ENCODE measurements at regions not wholly inside any gene's neighbourhood (a gene's known extent, or its start where the extent isn't known, plus 50 kb on each side); places are given as distances from the start of the nearest gene placed in this dataset.
"Not testable (repeated sequence)": the region's sequence is repeated elsewhere in the genome, so short reads cannot be mapped to it uniquely, and the experiment has no call there.

DNA sequence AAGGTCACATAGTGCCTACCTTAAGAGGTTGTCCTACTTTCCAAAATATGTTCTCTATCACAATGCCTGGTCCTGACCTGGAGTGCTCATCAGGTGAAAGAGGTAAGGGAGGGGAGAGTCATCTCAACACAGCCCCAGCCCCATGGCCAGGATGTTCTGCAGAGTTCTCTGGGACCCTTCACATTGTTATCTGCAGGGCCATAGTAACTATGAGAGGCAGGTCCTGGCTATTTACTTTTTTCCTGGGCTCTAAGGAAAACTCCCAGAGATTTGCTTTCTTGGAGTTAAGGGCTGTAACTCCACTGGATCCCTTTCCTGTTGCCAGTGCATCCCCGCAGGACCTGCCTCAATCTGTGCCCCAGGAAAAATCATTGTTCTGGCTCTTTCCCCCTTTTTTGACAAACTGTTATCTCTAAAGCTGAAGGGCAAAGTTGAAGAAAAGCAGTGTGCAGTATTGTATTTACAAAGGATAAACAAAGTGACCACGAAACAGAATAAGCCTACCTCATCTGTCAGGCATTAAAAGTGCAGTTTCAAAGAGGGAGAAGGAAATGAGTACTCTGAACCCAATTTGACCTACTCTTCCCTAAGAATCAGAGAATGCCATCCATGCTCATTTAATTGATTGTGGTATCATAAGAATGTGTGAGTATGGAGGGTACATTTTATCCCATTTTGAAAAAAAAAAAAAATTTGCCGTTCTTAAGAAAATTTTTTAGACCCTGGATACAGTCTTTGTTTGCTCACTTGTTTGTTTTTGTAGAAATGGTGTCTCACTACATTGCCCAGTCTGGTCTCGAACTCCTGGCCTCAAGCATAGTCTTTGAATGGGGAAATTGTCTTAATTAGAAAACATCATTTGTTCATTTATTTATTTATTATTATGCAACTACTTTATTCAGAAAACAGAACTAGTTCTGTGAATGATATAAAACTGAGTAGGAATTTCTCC is 149.6 kb downstream of the RHOU start:
- CTCF ChIA-PET: no interaction called here
- POLR2A ChIA-PET: no interaction called here
- no peak for TF ChIP-seq ARNT (IDR thresholded peaks at IDR 0.05)
- TF ChIP-seq NFRKB (IDR thresholded peaks at IDR 0.05): no peak
- no peak for TF ChIP-seq ZNF384 (IDR thresholded peaks at IDR 0.05)
- no peak for TF ChIP-seq FOXM1 (IDR thresholded peaks at IDR 0.05; ENCODE audit: borderline replicate concordance)
- no peak for TF ChIP-seq SUZ12 (IDR thresholded peaks at IDR 0.05)
- no peak for DNase-seq (ENCODE audit: extremely low spot score)

DNA sequence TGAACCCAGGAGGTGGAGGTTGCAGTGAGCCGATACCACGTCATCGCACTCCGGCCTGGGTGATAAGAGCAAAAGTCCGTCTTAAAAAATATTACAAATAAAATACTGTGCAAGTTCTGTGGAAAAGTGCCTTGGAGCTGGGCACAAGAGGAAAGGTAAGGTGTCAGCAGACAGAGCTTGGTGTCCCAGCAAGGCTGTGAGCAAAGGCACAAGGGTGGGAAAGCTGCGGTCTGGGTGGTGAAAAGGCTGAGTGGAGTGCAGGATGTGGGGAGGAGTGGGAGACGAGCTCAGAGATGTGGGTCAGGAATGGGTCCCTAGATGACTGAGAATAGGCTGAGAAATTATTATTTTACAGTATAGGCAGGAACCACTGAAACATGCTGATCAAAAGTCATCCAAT is 150.6 kb downstream of the RHOU start:
- ChIA-PET POLR2A (interaction anchor here (0.7 kb wide), 1 partner anchor 215 kb away, joined by 3 read pairs; no protein-coding TSS in a partner anchor), CTCF (interaction anchor here (0.7 kb wide), 1 partner anchor 13 kb away, joined by 3 read pairs; no protein-coding TSS in a partner anchor)
- no peak for DNase-seq (ENCODE audit: extremely low spot score)
- TF ChIP-seq FOXA1 (IDR thresholded peaks at IDR 0.05) (no peak), LEF1 (IDR thresholded peaks at IDR 0.05; ENCODE audit: borderline replicate concordance) (no peak), BHLHE40 (IDR thresholded peaks at IDR 0.05; ENCODE audit: borderline replicate concordance) (no peak), SUZ12 (IDR thresholded peaks at IDR 0.05) (no peak), ZNF384 (IDR thresholded peaks at IDR 0.05) (no peak), TARDBP (IDR thresholded peaks at IDR 0.05) (no peak), CTBP1 (IDR thresholded peaks at IDR 0.05; ENCODE audit: borderline replicate concordance) (no peak)

DNA sequence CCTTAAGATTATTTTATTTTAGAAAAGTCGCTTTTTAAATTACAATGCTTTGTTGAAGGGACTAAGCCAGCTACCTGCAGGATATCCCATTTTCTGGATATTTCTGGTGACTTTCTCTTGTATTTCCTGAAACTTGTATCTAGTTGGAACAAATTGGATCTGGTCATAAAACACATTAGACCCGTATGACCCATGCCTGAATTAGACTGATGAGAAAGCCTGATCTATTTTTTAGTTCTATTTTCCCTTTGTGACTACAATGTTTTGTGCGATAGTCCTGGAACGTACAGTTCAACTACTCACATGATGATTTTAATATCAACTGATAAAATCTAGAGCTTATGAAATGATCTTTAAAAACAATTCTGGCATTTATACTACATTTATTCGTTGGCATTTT is 151.8 kb downstream of the RHOU start:
- no peak for TF ChIP-seq LEF1 (IDR thresholded peaks at IDR 0.05; ENCODE audit: borderline replicate concordance)
- TF ChIP-seq ZNF384 (IDR thresholded peaks at IDR 0.05): no peak
- TF ChIP-seq, protein P1, sequence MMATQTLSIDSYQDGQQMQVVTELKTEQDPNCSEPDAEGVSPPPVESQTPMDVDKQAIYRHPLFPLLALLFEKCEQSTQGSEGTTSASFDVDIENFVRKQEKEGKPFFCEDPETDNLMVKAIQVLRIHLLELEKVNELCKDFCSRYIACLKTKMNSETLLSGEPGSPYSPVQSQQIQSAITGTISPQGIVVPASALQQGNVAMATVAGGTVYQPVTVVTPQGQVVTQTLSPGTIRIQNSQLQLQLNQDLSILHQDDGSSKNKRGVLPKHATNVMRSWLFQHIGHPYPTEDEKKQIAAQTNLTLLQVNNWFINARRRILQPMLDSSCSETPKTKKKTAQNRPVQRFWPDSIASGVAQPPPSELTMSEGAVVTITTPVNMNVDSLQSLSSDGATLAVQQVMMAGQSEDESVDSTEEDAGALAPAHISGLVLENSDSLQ (IDR thresholded peaks at IDR 0.05): no peak
- TF ChIP-seq ARNT (IDR thresholded peaks at IDR 0.05): no peak
- no peak for TF ChIP-seq FOXK2 (IDR thresholded peaks at IDR 0.05)
- TF ChIP-seq ELF4 (IDR thresholded peaks at IDR 0.05): no peak
- TF ChIP-seq TARDBP (IDR thresholded peaks at IDR 0.05): no peak
- CTCF ChIA-PET: interaction anchor here (1.0 to 1.3 kb wide), 2 partner anchors 9 to 22 kb away, joined by 3 read pairs; no protein-coding TSS in a partner anchor
- no peak for DNase-seq (ENCODE audit: extremely low spot score)
- POLR2A ChIA-PET: no interaction called here

DNA sequence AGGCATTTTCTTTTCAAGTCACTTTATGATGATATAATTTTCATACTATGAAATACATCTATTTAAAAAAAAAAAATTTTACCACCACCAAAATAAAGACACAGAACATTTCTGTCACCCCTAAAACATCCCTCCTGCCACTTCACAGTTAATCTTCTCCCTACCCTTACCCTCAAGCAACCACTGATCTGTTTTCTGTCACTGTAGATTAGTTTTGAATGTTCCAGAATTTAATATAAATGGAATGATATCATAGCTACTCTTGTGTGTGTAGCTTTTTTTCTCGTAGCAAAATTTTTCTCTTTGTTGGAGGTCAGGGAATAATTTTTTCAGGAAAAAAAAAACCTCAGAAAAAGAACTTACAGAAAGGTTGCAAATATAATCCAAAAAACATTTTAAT is 152.7 kb downstream of the RHOU start:
- ChIA-PET POLR2A (no interaction called here), CTCF (interaction anchor here (1.3 kb wide), 1 partner anchor 23 kb away, joined by 3 read pairs; no protein-coding TSS in a partner anchor)
- no peak for DNase-seq (ENCODE audit: extremely low spot score)
- TF ChIP-seq TARDBP (IDR thresholded peaks at IDR 0.05) (no peak), ZNF384 (IDR thresholded peaks at IDR 0.05) (no peak), NFRKB (IDR thresholded peaks at IDR 0.05) (no peak)
- TF ChIP-seq, protein P1 (IDR thresholded peaks at IDR 0.05): no peak

DNA sequence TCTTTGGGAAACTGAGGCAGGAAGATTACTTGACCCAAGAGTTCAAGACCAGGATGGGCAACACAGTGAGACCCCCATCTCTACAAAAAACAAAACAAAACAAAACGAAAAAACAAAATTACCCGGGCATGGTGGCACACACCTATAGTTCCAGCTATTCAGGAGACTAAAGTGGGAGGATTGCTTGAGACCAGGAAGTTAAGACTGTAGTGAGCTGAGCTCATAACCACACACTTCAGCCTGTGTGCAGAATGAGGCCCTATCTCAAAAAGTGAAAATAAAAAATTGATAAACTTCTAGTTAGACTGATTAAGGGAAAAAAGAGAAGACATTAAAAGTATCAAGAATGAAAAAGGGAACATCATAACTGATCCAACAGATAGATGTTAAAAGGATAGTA is 154.0 kb downstream of the RHOU start:
- no peak for DNase-seq (ENCODE audit: extremely low spot score)
- no peak for TF ChIP-seq FOXM1 (IDR thresholded peaks at IDR 0.05; ENCODE audit: borderline replicate concordance)
- no peak for TF ChIP-seq ELF4 (IDR thresholded peaks at IDR 0.05)
- TF ChIP-seq LEF1 (IDR thresholded peaks at IDR 0.05; ENCODE audit: borderline replicate concordance): no peak
- TF ChIP-seq NFRKB (IDR thresholded peaks at IDR 0.05): no peak
- TF ChIP-seq L3MBTL2 (conservative IDR thresholded peaks at IDR 0.05): no peak
- no peak for TF ChIP-seq BHLHE40 (IDR thresholded peaks at IDR 0.05; ENCODE audit: borderline replicate concordance)
- TF ChIP-seq SP1 (IDR thresholded peaks at IDR 0.05): no peak
- TF ChIP-seq SUZ12 (IDR thresholded peaks at IDR 0.05): no peak
- TF ChIP-seq HDGF (IDR thresholded peaks at IDR 0.05; ENCODE audit: borderline replicate concordance): no peak
- TF ChIP-seq CTBP1 (IDR thresholded peaks at IDR 0.05; ENCODE audit: borderline replicate concordance): no peak
- TF ChIP-seq FOXK2 (IDR thresholded peaks at IDR 0.05): no peak
- TF ChIP-seq FOXA1 (IDR thresholded peaks at IDR 0.05): no peak
- no peak for TF ChIP-seq TARDBP (IDR thresholded peaks at IDR 0.05)
- no peak for TF ChIP-seq ZNF384 (IDR thresholded peaks at IDR 0.05)
- TF ChIP-seq, protein P1 (IDR thresholded peaks at IDR 0.05): no peak
- TF ChIP-seq ARNT (IDR thresholded peaks at IDR 0.05): no peak
- CTCF ChIA-PET: interaction anchor here (0.7 kb wide), 1 partner anchor 28 kb away, joined by 3 read pairs; no protein-coding TSS in a partner anchor
- POLR2A ChIA-PET: interaction anchor here (1.5 kb wide), 1 partner anchor 9 kb away, joined by 3 read pairs; no protein-coding TSS in a partner anchor

DNA sequence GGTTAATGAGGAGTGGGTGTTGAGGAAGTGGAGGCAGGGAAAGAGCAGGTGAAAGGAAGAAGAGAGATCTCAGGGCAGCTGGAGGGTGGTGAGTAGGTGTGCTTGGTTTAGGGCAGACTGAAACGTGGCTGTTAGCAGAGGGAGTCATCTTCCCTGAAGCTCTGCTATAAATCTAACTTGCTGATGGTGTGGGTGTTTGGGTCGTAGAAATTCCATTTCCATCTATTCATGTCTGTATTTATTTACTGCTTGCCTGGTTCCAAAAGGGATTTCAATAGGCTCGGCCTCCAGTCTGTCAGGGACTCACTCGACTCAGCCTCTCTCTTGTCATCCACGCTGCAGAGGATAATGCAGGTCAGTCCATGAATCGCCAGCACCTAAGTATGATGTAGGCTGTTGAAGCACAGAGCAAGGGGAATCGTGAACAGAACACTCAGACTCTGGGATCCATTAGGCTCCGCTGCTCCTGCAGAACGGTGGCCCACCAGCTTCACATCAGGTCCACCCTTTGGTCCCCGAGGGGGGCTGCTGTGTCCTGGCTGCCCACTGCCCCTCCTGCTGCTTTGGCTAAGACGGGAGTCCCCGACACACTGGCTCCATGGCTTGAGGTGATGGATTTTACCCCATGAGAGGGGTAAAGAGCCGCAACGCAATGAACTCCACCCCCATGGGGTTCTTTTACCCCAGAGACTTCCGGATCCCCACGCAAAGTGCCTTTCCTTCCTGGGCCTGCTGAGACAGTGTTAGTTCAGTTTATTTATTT is 156.2 kb downstream of the RHOU start:
- ChIA-PET CTCF (interaction anchor here (0.5 to 1.0 kb wide), 2 partner anchors 18 to 39 kb away, joined by 3 to 6 read pairs; no protein-coding TSS in a partner anchor), POLR2A (interaction anchor here (1.4 kb wide), 1 partner anchor 9 kb away, joined by 4 read pairs; no protein-coding TSS in a partner anchor)
- TF ChIP-seq NFRKB (IDR thresholded peaks at IDR 0.05) (no peak), SP1 (IDR thresholded peaks at IDR 0.05) (no peak), FOXA1 (IDR thresholded peaks at IDR 0.05) (no peak), LEF1 (IDR thresholded peaks at IDR 0.05; ENCODE audit: borderline replicate concordance) (no peak), L3MBTL2 (conservative IDR thresholded peaks at IDR 0.05) (no peak), CTBP1 (IDR thresholded peaks at IDR 0.05; ENCODE audit: borderline replicate concordance) (no peak), ARNT (IDR thresholded peaks at IDR 0.05) (no peak), ELF4 (IDR thresholded peaks at IDR 0.05) (no peak), BHLHE40 (IDR thresholded peaks at IDR 0.05; ENCODE audit: borderline replicate concordance) (no peak), SUZ12 (IDR thresholded peaks at IDR 0.05) (no peak), HDGF (IDR thresholded peaks at IDR 0.05; ENCODE audit: borderline replicate concordance) (no peak)
- TF ChIP-seq, protein P1 (IDR thresholded peaks at IDR 0.05): no peak; the same call in 1 of the 2 replicates
- DNase-seq (ENCODE audit: extremely low spot score): no peak

DNA sequence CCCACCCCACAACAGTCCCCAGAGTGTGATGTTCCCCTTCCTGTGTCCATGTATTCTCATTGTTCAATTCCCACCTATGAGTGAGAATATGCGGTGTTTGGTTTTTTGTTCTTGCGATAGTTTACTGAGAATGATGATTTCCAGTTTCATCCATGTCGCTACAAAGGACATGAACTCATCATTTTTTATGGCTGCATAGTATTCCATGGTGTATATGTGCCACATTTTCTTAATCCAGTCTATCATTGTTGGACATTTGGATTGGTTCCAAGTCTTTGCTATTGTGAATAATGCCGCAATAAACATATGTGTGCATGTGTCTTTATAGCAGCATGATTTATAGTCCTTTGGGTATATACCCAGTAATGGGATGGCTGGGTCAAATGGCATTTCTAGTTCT is 156.9 kb downstream of the RHOU start:
- POLR2A ChIA-PET; CTCF ChIA-PET; DNase-seq (ENCODE audit: extremely low spot score): not testable (repeated sequence)
